Thyroid gland (tissue), 4 donors: ENCODE measurements at regions not wholly inside any gene's neighbourhood (a gene's known extent, or its start where the extent isn't known, plus 50 kb on each side); places are given as distances from the start of the nearest gene placed in this dataset.

ENCODE experiments used
- POLR2A ChIP-seq, 2 donors: fragments of 450-650 bp; IDR thresholded peaks; one replicate each; pipeline ENCODE4 v1.6.1; 2017; ENCODE audit warnings: antibody characterized with exemption in 2 of 2, mild to moderate bottlenecking in 2 of 2, moderate library complexity in 1 of 2
- TF ChIP-seq, protein P1 (sequence below), 6 experiments: fragments of 200-600 bp in 3 of 6; fragments of 450-650 bp in 3 of 6; sonication (generic) in 3 of 6; IDR thresholded peaks; one replicate each; pipeline ENCODE4 v1.5.1; 2016 to 2019; ENCODE audit warnings: antibody characterized with exemption in 6 of 6, mild to moderate bottlenecking in 2 of 6, inconsistent platforms in 1 of 6, moderate library complexity in 1 of 6

DNA sequence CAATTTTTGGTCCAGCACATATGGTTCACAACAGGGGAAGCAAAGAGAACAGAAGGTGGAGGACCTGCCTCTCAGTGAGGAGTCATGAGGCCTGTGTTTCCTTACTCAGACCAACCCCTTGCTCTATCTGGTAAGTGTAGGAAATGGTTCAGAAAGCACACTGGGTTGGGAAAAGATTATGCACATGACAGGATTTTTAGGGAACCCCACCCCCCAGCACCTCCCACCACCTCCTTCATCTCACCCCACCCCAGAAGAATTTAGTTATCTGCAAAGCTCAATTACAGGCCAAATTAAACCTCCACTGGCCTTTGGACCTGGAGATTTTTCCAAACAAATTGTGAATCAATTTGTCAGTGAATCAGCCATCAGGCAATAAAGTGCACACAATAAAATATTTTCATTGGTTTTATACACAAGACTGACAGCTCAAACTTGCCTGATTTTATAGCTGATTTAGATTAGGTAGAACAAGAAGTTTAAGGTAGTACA lies 132.8 kb downstream of the DACT1 start:
- TF ChIP-seq, protein P1, sequence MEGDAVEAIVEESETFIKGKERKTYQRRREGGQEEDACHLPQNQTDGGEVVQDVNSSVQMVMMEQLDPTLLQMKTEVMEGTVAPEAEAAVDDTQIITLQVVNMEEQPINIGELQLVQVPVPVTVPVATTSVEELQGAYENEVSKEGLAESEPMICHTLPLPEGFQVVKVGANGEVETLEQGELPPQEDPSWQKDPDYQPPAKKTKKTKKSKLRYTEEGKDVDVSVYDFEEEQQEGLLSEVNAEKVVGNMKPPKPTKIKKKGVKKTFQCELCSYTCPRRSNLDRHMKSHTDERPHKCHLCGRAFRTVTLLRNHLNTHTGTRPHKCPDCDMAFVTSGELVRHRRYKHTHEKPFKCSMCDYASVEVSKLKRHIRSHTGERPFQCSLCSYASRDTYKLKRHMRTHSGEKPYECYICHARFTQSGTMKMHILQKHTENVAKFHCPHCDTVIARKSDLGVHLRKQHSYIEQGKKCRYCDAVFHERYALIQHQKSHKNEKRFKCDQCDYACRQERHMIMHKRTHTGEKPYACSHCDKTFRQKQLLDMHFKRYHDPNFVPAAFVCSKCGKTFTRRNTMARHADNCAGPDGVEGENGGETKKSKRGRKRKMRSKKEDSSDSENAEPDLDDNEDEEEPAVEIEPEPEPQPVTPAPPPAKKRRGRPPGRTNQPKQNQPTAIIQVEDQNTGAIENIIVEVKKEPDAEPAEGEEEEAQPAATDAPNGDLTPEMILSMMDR (IDR thresholded peaks at IDR 0.05), result no peak
- no peak for TF ChIP-seq POLR2A (IDR thresholded peaks at IDR 0.05)
